Transverse colon (tissue), 4 donors: ENCODE measurements at regions not wholly inside any gene's neighbourhood (a gene's known extent, or its start where the extent isn't known, plus 50 kb on each side); places are given as distances from the start of the nearest gene placed in this dataset.

ENCODE experiments used
- CTCF ChIP-seq, 5 experiments: fragments of 200-600 bp in 3 of 5; fragments of 450-650 bp in 2 of 5; sonication (generic) in 3 of 5; IDR thresholded peaks; 1 replicate in 2 of 5; 2 replicates in 3 of 5; pipeline ENCODE4 v1.5.1; 2016 to 2017; ENCODE audit warnings: antibody characterized with exemption in 5 of 5, inconsistent platforms in 3 of 5, mild to moderate bottlenecking in 2 of 5, moderate library complexity in 1 of 5
- EP300 ChIP-seq: sonication (generic); formaldehyde crosslinking; IDR thresholded peaks from one replicate; pipeline ENCODE4 v1.6.1; 2017; ENCODE audit warnings: antibody characterized with exemption, low read depth
- POLR2A ChIP-seq: fragments of 450-650 bp; IDR thresholded peaks from one replicate; pipeline ENCODE4 v1.6.1; 2016; ENCODE audit warnings: antibody characterized with exemption, mild to moderate bottlenecking, moderate library complexity
- POLR2AphosphoS5 ChIP-seq, 3 donors: sonication (generic); formaldehyde crosslinking; IDR thresholded peaks; one replicate each; pipeline ENCODE4 v1.6.1; 2016; ENCODE audit warnings: antibody characterized with exemption in 3 of 3

GRCh38 chr4:20368926-20369325 lies 117.2 kb downstream of the SLIT2 start:
- TF ChIP-seq POLR2AphosphoS5 (IDR thresholded peaks at IDR 0.05) (no peak), POLR2A (no peak), CTCF (IDR thresholded peaks at IDR 0.05) (no peak), EP300 (no peak)
